Gastroesophageal sphincter (tissue), 3 donors: ENCODE measurements at regions not wholly inside any gene's neighbourhood (a gene's known extent, or its start where the extent isn't known, plus 50 kb on each side); places are given as distances from the start of the nearest gene placed in this dataset.

Source experiments
- CTCF ChIP-seq, 4 experiments: fragments of 200-600 bp in 2 of 4; fragments of 450-650 bp in 2 of 4; sonication (generic) in 1 of 4; IDR thresholded peaks; one replicate each; pipeline ENCODE4 v1.5.1; 2017 to 2019; ENCODE audit warnings: antibody characterized with exemption in 4 of 4, mild to moderate bottlenecking in 2 of 4, moderate library complexity in 2 of 4
- EP300 ChIP-seq: sonication (generic); formaldehyde crosslinking; IDR thresholded peaks from one replicate; pipeline ENCODE4 v1.6.1; 2017; ENCODE audit warnings: antibody characterized with exemption, mild to moderate bottlenecking

- no peak for TF ChIP-seq CTCF (IDR thresholded peaks at IDR 0.05)
- no peak for TF ChIP-seq EP300
Measured at GRCh38 chr1:194353121-194353520, 1166.7 kb upstream of the B3GALT2 start.
